Glomerular visceral epithelial cell (primary cell): ENCODE measurements at regions not wholly inside any gene's neighbourhood (a gene's known extent, or its start where the extent isn't known, plus 50 kb on each side); places are given as distances from the start of the nearest gene placed in this dataset.
"Not testable (repeated sequence)": the region's sequence is repeated elsewhere in the genome, so short reads cannot be mapped to it uniquely, and the experiment has no call there.

ENCODE experiments used
- DNase-seq: peaks from one replicate; pipeline ENCODE4 v3.0.0-alpha.2; 2016; ENCODE audit errors: extremely low spot score

- DNase-seq, result no peak
Measured at GRCh38 chr6:23655525-23655924, 470.5 kb upstream of the NRSN1 start.

- DNase-seq, result no peak
Measured at GRCh38 chr6:23656255-23657194, 469.5 kb upstream of the NRSN1 start.

GRCh38 chr6:23659125-23659524 is 466.9 kb upstream of the NRSN1 start:
- DNase-seq, result peak; percentile 16

- no peak for DNase-seq
Measured at GRCh38 chr6:23661549-23661948, 464.5 kb upstream of the NRSN1 start.

GRCh38 chr6:23663096-23663495 is 462.9 kb upstream of the NRSN1 start:
- no peak for DNase-seq

GRCh38 chr6:23663652-23664051 is 462.4 kb upstream of the NRSN1 start:
- no peak for DNase-seq

- DNase-seq, result not testable (repeated sequence)
Measured at GRCh38 chr6:23665911-23666310, 460.1 kb upstream of the NRSN1 start.

GRCh38 chr6:23672737-23673136 is 453.3 kb upstream of the NRSN1 start:
- DNase-seq, result no peak

- DNase-seq, result no peak
Measured at GRCh38 chr6:23678626-23679025, 447.4 kb upstream of the NRSN1 start.

GRCh38 chr6:23681743-23682142 is 444.3 kb upstream of the NRSN1 start:
- DNase-seq, result no peak

- no peak for DNase-seq
Measured at GRCh38 chr6:23688650-23689049, 437.4 kb upstream of the NRSN1 start.

- no peak for DNase-seq
Measured at GRCh38 chr6:23690453-23691049, 435.5 kb upstream of the NRSN1 start.

- DNase-seq, result no peak
Measured at GRCh38 chr6:23692184-23692583, 433.8 kb upstream of the NRSN1 start.

GRCh38 chr6:23696992-23697391 is 429.0 kb upstream of the NRSN1 start:
- DNase-seq, result no peak

- DNase-seq, result no peak
Measured at GRCh38 chr6:23704479-23705052, 421.4 kb upstream of the NRSN1 start.

GRCh38 chr6:23705697-23706096 is 420.3 kb upstream of the NRSN1 start:
- no peak for DNase-seq

- no peak for DNase-seq
Measured at GRCh38 chr6:23712756-23713155, 413.3 kb upstream of the NRSN1 start.

- no peak for DNase-seq
Measured at GRCh38 chr6:23713211-23713610, 412.8 kb upstream of the NRSN1 start.

- no peak for DNase-seq
Measured at GRCh38 chr6:23728707-23729106, 397.3 kb upstream of the NRSN1 start.

GRCh38 chr6:23731609-23732008 is 394.4 kb upstream of the NRSN1 start:
- DNase-seq, result no peak

- DNase-seq, result no peak
Measured at GRCh38 chr6:23732521-23732920, 393.5 kb upstream of the NRSN1 start.

GRCh38 chr6:23735151-23735550 is 390.9 kb upstream of the NRSN1 start:
- DNase-seq, result no peak

GRCh38 chr6:23736577-23736976 is 389.4 kb upstream of the NRSN1 start:
- no peak for DNase-seq
